ENCODE measurements at regions not wholly inside any gene's neighbourhood (a gene's known extent, or its start where the extent isn't known, plus 50 kb on each side); places are given as distances from the start of the nearest gene placed in this dataset.
"Not testable (repeated sequence)": the region's sequence is repeated elsewhere in the genome, so short reads cannot be mapped to it uniquely, and the experiment has no call there.

GRCh38 chr17:83172099-83172498, 92.7 kb downstream of the METRNL start:
- TF ChIP-seq, protein P1, sequence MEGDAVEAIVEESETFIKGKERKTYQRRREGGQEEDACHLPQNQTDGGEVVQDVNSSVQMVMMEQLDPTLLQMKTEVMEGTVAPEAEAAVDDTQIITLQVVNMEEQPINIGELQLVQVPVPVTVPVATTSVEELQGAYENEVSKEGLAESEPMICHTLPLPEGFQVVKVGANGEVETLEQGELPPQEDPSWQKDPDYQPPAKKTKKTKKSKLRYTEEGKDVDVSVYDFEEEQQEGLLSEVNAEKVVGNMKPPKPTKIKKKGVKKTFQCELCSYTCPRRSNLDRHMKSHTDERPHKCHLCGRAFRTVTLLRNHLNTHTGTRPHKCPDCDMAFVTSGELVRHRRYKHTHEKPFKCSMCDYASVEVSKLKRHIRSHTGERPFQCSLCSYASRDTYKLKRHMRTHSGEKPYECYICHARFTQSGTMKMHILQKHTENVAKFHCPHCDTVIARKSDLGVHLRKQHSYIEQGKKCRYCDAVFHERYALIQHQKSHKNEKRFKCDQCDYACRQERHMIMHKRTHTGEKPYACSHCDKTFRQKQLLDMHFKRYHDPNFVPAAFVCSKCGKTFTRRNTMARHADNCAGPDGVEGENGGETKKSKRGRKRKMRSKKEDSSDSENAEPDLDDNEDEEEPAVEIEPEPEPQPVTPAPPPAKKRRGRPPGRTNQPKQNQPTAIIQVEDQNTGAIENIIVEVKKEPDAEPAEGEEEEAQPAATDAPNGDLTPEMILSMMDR (IDR thresholded peaks at IDR 0.05), result not testable (repeated sequence)
- TF ChIP-seq POLR2A (IDR thresholded peaks at IDR 0.05), result not testable (repeated sequence)
